ENCODE measurements at regions not wholly inside any gene's neighbourhood (a gene's known extent, or its start where the extent isn't known, plus 50 kb on each side); places are given as distances from the start of the nearest gene placed in this dataset.
A peak's percentile ranks its signal among the peaks of the same experiment; 100 is the strongest.

- H3K4me1 Mint-ChIP-seq (ENCODE audit: low read depth in 2 of 2) = peaks cover 0 to 7% of the 10 kb centered on the region in 2 donors
Observed at GRCh38 chr13:50586414-50587083, 256.9 kb downstream of the DLEU7 start.

GRCh38 chr13:50587115-50587514, 256.4 kb downstream of the DLEU7 start:
- ATAC-seq (replicated peaks) = no peak
- DNase-seq = no peak
- H3K27me3 Mint-ChIP-seq = no peaks in the 10 kb centered on the region
- no peak overlapping the region for H3K4me3 Mint-ChIP-seq
- no peaks in the 10 kb centered on the region for H3K9me3 Mint-ChIP-seq
- H3K36me3 Mint-ChIP-seq (ENCODE audit: insufficient read depth) = peaks cover 7% of the 10 kb centered on the region
- H3K27ac Mint-ChIP-seq = peak overlapping the region in 1 of 2 donors; percentile 47
- H3K4me1 Mint-ChIP-seq (ENCODE audit: low read depth in 2 of 2) = peaks cover 0 to 7% of the 10 kb centered on the region in 2 donors

More at GRCh38 chr13:50586414-50587083, 256.9 kb downstream of the DLEU7 start:
- no peak overlapping the region for H3K4me3 Mint-ChIP-seq
- no peak for ATAC-seq (replicated peaks)
- no peaks in the 10 kb centered on the region for H3K27me3 Mint-ChIP-seq
- no peaks in the 10 kb centered on the region for H3K9me3 Mint-ChIP-seq
- H3K36me3 Mint-ChIP-seq (ENCODE audit: insufficient read depth) = peaks cover 7% of the 10 kb centered on the region
- no peak for DNase-seq
- no peak overlapping the region for H3K27ac Mint-ChIP-seq

- Mint-ChIP-seq H3K36me3 (ENCODE audit: insufficient read depth) (peaks cover 7% of the 10 kb centered on the region), H3K4me1 (ENCODE audit: low read depth in 2 of 2) (peaks cover 0 to 7% of the 10 kb centered on the region in 2 donors), H3K27ac (peak overlapping the region in 1 of 2 donors; percentile 47), H3K9me3 (no peaks in the 10 kb centered on the region), H3K27me3 (no peaks in the 10 kb centered on the region), H3K4me3 (no peak overlapping the region)
- DNase-seq = no peak
- no peak for ATAC-seq (replicated peaks)
Observed at GRCh38 chr13:50587645-50588373, 255.7 kb downstream of the DLEU7 start.

- Mint-ChIP-seq H3K27ac (no peak overlapping the region), H3K36me3 (ENCODE audit: insufficient read depth) (peaks cover 7% of the 10 kb centered on the region), H3K4me3 (no peak overlapping the region), H3K9me3 (no peaks in the 10 kb centered on the region), H3K27me3 (no peaks in the 10 kb centered on the region), H3K4me1 (ENCODE audit: low read depth in 2 of 2) (peaks cover 0 to 10% of the 10 kb centered on the region in 2 donors)
- ATAC-seq (replicated peaks) = no peak
- no peak for DNase-seq
Observed at GRCh38 chr13:50588491-50589130, 254.9 kb downstream of the DLEU7 start.

GRCh38 chr13:50589139-50589538, 254.4 kb downstream of the DLEU7 start:
- Mint-ChIP-seq H3K4me1 (ENCODE audit: low read depth in 2 of 2) (peaks cover 0 to 10% of the 10 kb centered on the region in 2 donors), H3K4me3 (no peak overlapping the region), H3K27me3 (no peaks in the 10 kb centered on the region), H3K36me3 (ENCODE audit: insufficient read depth) (peaks cover 7% of the 10 kb centered on the region), H3K27ac (no peak overlapping the region), H3K9me3 (no peaks in the 10 kb centered on the region)
- ATAC-seq (replicated peaks) (no peak), DNase-seq (no peak)

- H3K36me3 Mint-ChIP-seq (ENCODE audit: insufficient read depth) = peaks cover 7% of the 10 kb centered on the region
- no peak overlapping the region for H3K4me3 Mint-ChIP-seq
- H3K27me3 Mint-ChIP-seq = no peaks in the 10 kb centered on the region
- H3K27ac Mint-ChIP-seq = no peak overlapping the region
- ATAC-seq (replicated peaks) = no peak
- H3K4me1 Mint-ChIP-seq (ENCODE audit: low read depth in 2 of 2) = peaks cover under 1 to 10% of the 10 kb centered on the region in 2 donors
- H3K9me3 Mint-ChIP-seq = no peaks in the 10 kb centered on the region
- DNase-seq = no peak
Observed at GRCh38 chr13:50589651-50590054, 253.8 kb downstream of the DLEU7 start.

- H3K27me3 Mint-ChIP-seq = no peaks in the 10 kb centered on the region
- H3K9me3 Mint-ChIP-seq = no peaks in the 10 kb centered on the region
- ATAC-seq (replicated peaks) (no peak), DNase-seq (no peak)
- no peak overlapping the region for H3K4me3 Mint-ChIP-seq
- peaks cover 11 to 16% of the 10 kb centered on the region in 2 donors for H3K4me1 Mint-ChIP-seq (ENCODE audit: low read depth in 2 of 2)
- H3K27ac Mint-ChIP-seq = no peak overlapping the region
- peaks cover 3% of the 10 kb centered on the region for H3K36me3 Mint-ChIP-seq (ENCODE audit: insufficient read depth)
Observed at GRCh38 chr13:50592412-50593155, 250.9 kb downstream of the DLEU7 start.

- no peak overlapping the region for H3K27ac Mint-ChIP-seq
- no peak for DNase-seq
- no peak overlapping the region for H3K4me3 Mint-ChIP-seq
- no peak for ATAC-seq (replicated peaks)
- peaks cover 11 to 16% of the 10 kb centered on the region in 2 donors for H3K4me1 Mint-ChIP-seq (ENCODE audit: low read depth in 2 of 2)
- H3K27me3 Mint-ChIP-seq = no peaks in the 10 kb centered on the region
- no peaks in the 10 kb centered on the region for H3K9me3 Mint-ChIP-seq
- H3K36me3 Mint-ChIP-seq (ENCODE audit: insufficient read depth) = no peaks in the 10 kb centered on the region
Observed at GRCh38 chr13:50593207-50593606, 250.3 kb downstream of the DLEU7 start.

- H3K9me3 Mint-ChIP-seq = no peaks in the 10 kb centered on the region
- no peaks in the 10 kb centered on the region for H3K27me3 Mint-ChIP-seq
- H3K36me3 Mint-ChIP-seq (ENCODE audit: insufficient read depth) = no peaks in the 10 kb centered on the region
- peaks cover 11 to 12% of the 10 kb centered on the region in 2 donors for H3K4me1 Mint-ChIP-seq (ENCODE audit: low read depth in 2 of 2)
- no peak for DNase-seq
- H3K4me3 Mint-ChIP-seq = no peak overlapping the region
- H3K27ac Mint-ChIP-seq = peak overlapping the region; percentile 78 to 81
- ATAC-seq (replicated peaks) = peak; percentile 45
Observed at GRCh38 chr13:50594276-50595051, 249.0 kb downstream of the DLEU7 start.

GRCh38 chr13:50595196-50595595, 248.3 kb downstream of the DLEU7 start:
- Mint-ChIP-seq H3K27me3 (no peaks in the 10 kb centered on the region), H3K27ac (peak overlapping the region; percentile 78 to 81), H3K9me3 (no peaks in the 10 kb centered on the region), H3K36me3 (ENCODE audit: insufficient read depth) (no peaks in the 10 kb centered on the region), H3K4me3 (no peak overlapping the region), H3K4me1 (ENCODE audit: low read depth in 2 of 2) (peaks cover 11 to 12% of the 10 kb centered on the region in 2 donors)
- DNase-seq (no peak), ATAC-seq (replicated peaks) (no peak)

- DNase-seq (no peak), ATAC-seq (replicated peaks) (no peak)
- Mint-ChIP-seq H3K27ac (no peak overlapping the region), H3K36me3 (ENCODE audit: insufficient read depth) (no peaks in the 10 kb centered on the region), H3K9me3 (no peaks in the 10 kb centered on the region), H3K4me1 (ENCODE audit: low read depth in 2 of 2) (peaks cover 9 to 11% of the 10 kb centered on the region in 2 donors), H3K4me3 (no peak overlapping the region), H3K27me3 (no peaks in the 10 kb centered on the region)
Observed at GRCh38 chr13:50596156-50596555, 247.3 kb downstream of the DLEU7 start.

GRCh38 chr13:50596776-50597203, 246.7 kb downstream of the DLEU7 start:
- no peaks in the 10 kb centered on the region for H3K27me3 Mint-ChIP-seq
- peaks cover 9 to 11% of the 10 kb centered on the region in 2 donors for H3K4me1 Mint-ChIP-seq (ENCODE audit: low read depth in 2 of 2)
- H3K36me3 Mint-ChIP-seq (ENCODE audit: insufficient read depth) = no peaks in the 10 kb centered on the region
- ATAC-seq (replicated peaks) (no peak), DNase-seq (no peak)
- no peaks in the 10 kb centered on the region for H3K9me3 Mint-ChIP-seq
- H3K4me3 Mint-ChIP-seq = no peak overlapping the region
- H3K27ac Mint-ChIP-seq = no peak overlapping the region
